ENCODE measurements at regions not wholly inside any gene's neighbourhood (a gene's known extent, or its start where the extent isn't known, plus 50 kb on each side); places are given as distances from the start of the nearest gene placed in this dataset.

DNA sequence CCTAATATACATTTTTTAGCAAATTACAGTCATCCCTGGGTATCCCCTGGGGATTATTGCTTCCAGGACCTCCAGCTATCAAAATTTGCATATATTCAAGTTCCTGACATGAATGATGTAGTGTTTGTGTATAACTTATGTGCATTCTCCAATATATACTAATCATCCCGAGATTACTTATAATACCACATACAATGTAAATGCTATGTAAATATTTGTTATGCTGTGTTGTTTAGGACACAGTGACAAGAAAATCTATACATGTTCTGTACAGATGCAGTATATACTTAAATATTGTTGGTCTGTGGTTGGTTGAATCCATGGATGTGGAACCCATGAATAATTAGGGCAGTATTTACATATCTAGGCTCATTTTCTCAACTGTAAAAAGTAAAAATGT lies 1060.3 kb downstream of the DSC3 start (continued):
- TF ChIP-seq, protein P1, sequence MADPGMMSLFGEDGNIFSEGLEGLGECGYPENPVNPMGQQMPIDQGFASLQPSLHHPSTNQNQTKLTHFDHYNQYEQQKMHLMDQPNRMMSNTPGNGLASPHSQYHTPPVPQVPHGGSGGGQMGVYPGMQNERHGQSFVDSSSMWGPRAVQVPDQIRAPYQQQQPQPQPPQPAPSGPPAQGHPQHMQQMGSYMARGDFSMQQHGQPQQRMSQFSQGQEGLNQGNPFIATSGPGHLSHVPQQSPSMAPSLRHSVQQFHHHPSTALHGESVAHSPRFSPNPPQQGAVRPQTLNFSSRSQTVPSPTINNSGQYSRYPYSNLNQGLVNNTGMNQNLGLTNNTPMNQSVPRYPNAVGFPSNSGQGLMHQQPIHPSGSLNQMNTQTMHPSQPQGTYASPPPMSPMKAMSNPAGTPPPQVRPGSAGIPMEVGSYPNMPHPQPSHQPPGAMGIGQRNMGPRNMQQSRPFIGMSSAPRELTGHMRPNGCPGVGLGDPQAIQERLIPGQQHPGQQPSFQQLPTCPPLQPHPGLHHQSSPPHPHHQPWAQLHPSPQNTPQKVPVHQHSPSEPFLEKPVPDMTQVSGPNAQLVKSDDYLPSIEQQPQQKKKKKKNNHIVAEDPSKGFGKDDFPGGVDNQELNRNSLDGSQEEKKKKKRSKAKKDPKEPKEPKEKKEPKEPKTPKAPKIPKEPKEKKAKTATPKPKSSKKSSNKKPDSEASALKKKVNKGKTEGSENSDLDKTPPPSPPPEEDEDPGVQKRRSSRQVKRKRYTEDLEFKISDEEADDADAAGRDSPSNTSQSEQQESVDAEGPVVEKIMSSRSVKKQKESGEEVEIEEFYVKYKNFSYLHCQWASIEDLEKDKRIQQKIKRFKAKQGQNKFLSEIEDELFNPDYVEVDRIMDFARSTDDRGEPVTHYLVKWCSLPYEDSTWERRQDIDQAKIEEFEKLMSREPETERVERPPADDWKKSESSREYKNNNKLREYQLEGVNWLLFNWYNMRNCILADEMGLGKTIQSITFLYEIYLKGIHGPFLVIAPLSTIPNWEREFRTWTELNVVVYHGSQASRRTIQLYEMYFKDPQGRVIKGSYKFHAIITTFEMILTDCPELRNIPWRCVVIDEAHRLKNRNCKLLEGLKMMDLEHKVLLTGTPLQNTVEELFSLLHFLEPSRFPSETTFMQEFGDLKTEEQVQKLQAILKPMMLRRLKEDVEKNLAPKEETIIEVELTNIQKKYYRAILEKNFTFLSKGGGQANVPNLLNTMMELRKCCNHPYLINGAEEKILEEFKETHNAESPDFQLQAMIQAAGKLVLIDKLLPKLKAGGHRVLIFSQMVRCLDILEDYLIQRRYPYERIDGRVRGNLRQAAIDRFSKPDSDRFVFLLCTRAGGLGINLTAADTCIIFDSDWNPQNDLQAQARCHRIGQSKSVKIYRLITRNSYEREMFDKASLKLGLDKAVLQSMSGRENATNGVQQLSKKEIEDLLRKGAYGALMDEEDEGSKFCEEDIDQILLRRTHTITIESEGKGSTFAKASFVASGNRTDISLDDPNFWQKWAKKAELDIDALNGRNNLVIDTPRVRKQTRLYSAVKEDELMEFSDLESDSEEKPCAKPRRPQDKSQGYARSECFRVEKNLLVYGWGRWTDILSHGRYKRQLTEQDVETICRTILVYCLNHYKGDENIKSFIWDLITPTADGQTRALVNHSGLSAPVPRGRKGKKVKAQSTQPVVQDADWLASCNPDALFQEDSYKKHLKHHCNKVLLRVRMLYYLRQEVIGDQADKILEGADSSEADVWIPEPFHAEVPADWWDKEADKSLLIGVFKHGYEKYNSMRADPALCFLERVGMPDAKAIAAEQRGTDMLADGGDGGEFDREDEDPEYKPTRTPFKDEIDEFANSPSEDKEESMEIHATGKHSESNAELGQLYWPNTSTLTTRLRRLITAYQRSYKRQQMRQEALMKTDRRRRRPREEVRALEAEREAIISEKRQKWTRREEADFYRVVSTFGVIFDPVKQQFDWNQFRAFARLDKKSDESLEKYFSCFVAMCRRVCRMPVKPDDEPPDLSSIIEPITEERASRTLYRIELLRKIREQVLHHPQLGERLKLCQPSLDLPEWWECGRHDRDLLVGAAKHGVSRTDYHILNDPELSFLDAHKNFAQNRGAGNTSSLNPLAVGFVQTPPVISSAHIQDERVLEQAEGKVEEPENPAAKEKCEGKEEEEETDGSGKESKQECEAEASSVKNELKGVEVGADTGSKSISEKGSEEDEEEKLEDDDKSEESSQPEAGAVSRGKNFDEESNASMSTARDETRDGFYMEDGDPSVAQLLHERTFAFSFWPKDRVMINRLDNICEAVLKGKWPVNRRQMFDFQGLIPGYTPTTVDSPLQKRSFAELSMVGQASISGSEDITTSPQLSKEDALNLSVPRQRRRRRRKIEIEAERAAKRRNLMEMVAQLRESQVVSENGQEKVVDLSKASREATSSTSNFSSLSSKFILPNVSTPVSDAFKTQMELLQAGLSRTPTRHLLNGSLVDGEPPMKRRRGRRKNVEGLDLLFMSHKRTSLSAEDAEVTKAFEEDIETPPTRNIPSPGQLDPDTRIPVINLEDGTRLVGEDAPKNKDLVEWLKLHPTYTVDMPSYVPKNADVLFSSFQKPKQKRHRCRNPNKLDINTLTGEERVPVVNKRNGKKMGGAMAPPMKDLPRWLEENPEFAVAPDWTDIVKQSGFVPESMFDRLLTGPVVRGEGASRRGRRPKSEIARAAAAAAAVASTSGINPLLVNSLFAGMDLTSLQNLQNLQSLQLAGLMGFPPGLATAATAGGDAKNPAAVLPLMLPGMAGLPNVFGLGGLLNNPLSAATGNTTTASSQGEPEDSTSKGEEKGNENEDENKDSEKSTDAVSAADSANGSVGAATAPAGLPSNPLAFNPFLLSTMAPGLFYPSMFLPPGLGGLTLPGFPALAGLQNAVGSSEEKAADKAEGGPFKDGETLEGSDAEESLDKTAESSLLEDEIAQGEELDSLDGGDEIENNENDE (IDR thresholded peaks at IDR 0.05; ENCODE audit: insufficient replicate concordance, low read length), result no peak
- TF ChIP-seq CEBPB (IDR thresholded peaks at IDR 0.05; ENCODE audit: low read depth, low read length) (no peak), SP1 (IDR thresholded peaks at IDR 0.05; ENCODE audit: low read depth, low read length) (no peak), TAF1 (IDR thresholded peaks at IDR 0.05; ENCODE audit: low read depth, low read length) (no peak), EZH2 (IDR thresholded peaks at IDR 0.05; ENCODE audit: low read depth, low read length, severe bottlenecking) (no peak), EGR1 (IDR thresholded peaks at IDR 0.05; ENCODE audit: borderline replicate concordance, low read depth, low read length) (no peak), GTF2F1 (IDR thresholded peaks at IDR 0.05; ENCODE audit: borderline replicate concordance, low read depth, low read length) (no peak), RFX5 (IDR thresholded peaks at IDR 0.05; ENCODE audit: borderline replicate concordance, low read depth, low read length) (no peak), PHF8 (conservative IDR thresholded peaks at IDR 0.05; ENCODE audit: low read depth, low read length) (no peak), CTBP2 (IDR thresholded peaks at IDR 0.05; ENCODE audit: borderline replicate concordance, insufficient read depth, insufficient read length, low read length) (no peak)
- TF ChIP-seq, protein P2, sequence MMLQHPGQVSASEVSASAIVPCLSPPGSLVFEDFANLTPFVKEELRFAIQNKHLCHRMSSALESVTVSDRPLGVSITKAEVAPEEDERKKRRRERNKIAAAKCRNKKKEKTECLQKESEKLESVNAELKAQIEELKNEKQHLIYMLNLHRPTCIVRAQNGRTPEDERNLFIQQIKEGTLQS (IDR thresholded peaks at IDR 0.05; ENCODE audit: insufficient read depth, low read depth, low read length), result no peak
